IMR-90 (cell line): ENCODE measurements at regions not wholly inside any gene's neighbourhood (a gene's known extent, or its start where the extent isn't known, plus 50 kb on each side); places are given as distances from the start of the nearest gene placed in this dataset.

Experiments used
- ATAC-seq: fragments of 200-7000 bp; cut with Tn5 transposase; 2 replicates; pipeline ENCODE4 v1.9.1; 2020; ENCODE audit warnings: low read depth, mild to moderate bottlenecking, moderate library complexity
- BruUV-seq: library from RNA; stranded (reverse); fragments of 400-500 nt; replicated peaks from 2 replicates; lab custom pipeline; 2021; lab: Mats Ljungman, UMichigan
- CTCF ChIA-PET: fragments of 300-600 bp; formaldehyde crosslinking; extraction: SDS; loops from one replicate; lab custom pipeline; 2021; ENCODE audit warnings: antibody characterized with exemption; lab: Yijun Ruan, JAX
- POLR2A ChIA-PET: fragments of 300-600 bp; sonication (Branson Sonifier 250); formaldehyde crosslinking; loops from one replicate; lab custom pipeline; 2022; ENCODE audit warnings: antibody characterized with exemption; ENCODE audit not compliant: unreplicated experiment; lab: Charles Lee
- DNase-seq: peaks from one replicate; pipeline ENCODE4 v3.0.0; 2013
- H2AFZ ChIP-seq: replicated peaks from 2 replicates; pipeline ENCODE3; 2013; ENCODE audit warnings: low read length, mild to moderate bottlenecking; ENCODE audit not compliant: poor library complexity
- H2AK5ac ChIP-seq: 2 replicates; pipeline ENCODE4 v1.6.1; 2013; ENCODE audit warnings: low read depth, low read length, inconsistent platforms
- H2AK9ac ChIP-seq: replicated peaks from 2 replicates; pipeline ENCODE3; 2013; ENCODE audit warnings: mild to moderate bottlenecking, low read depth, low read length, moderate library complexity; ENCODE audit not compliant: poor library complexity
- H2BK120ac ChIP-seq: 2 replicates; pipeline ENCODE4 v1.6.1; 2013; ENCODE audit warnings: low read depth, low read length, inconsistent platforms
- H2BK15ac ChIP-seq: 3 replicates; pipeline ENCODE4 v1.6.1; 2013; ENCODE audit warnings: low read depth, low read length, inconsistent platforms
- H2BK20ac ChIP-seq: 2 replicates; pipeline ENCODE4 v1.6.1; 2013; ENCODE audit warnings: low read depth, mild to moderate bottlenecking, inconsistent platforms, low read length, moderate library complexity
- H2BK5ac ChIP-seq: 2 replicates; pipeline ENCODE4 v1.6.1; 2013; ENCODE audit warnings: mild to moderate bottlenecking, low read depth, low read length, inconsistent platforms; ENCODE audit not compliant: poor library complexity, severe bottlenecking
- H3K14ac ChIP-seq: replicated peaks from 2 replicates; pipeline ENCODE4 v1.6.1; 2013; ENCODE audit warnings: low read depth, low read length, inconsistent platforms
- H3K18ac ChIP-seq: 2 replicates; pipeline ENCODE4 v1.6.1; 2013; ENCODE audit warnings: low read depth, low read length, control low read depth
- H3K23ac ChIP-seq: 2 replicates; pipeline ENCODE4 v1.6.1; 2013; ENCODE audit warnings: low read depth, low read length, inconsistent platforms
- H3K27ac ChIP-seq: 2 replicates; pipeline ENCODE4 v1.5.1; 2013; ENCODE audit warnings: mild to moderate bottlenecking, control low read depth, low read length; ENCODE audit not compliant: insufficient read depth
- H3K27me3 ChIP-seq: 2 replicates; pipeline ENCODE4 v1.6.1; 2013; ENCODE audit warnings: low read length; ENCODE audit not compliant: control insufficient read depth, insufficient read depth
- H3K36me3 ChIP-seq: 2 replicates; pipeline ENCODE4 v1.6.1; 2013; ENCODE audit warnings: low read length, mixed read lengths; ENCODE audit not compliant: control insufficient read depth, insufficient read depth
- H3K4ac ChIP-seq: 2 replicates; pipeline ENCODE4 v1.6.1; 2013; ENCODE audit warnings: low read depth, low read length, inconsistent platforms
- H3K4me1 ChIP-seq: 2 replicates; pipeline ENCODE4 v1.6.1; 2013; ENCODE audit warnings: low read length, mixed read lengths; ENCODE audit not compliant: control insufficient read depth, insufficient read depth
- H3K4me2 ChIP-seq: 2 replicates; pipeline ENCODE4 v1.6.1; 2013; ENCODE audit warnings: low read depth, mild to moderate bottlenecking, control low read depth, low read length, moderate library complexity
- H3K4me3 ChIP-seq: 2 replicates; pipeline ENCODE4 v1.5.1; 2013; ENCODE audit warnings: low read depth, mild to moderate bottlenecking, control low read depth, low read length, moderate library complexity; ENCODE audit not compliant: insufficient read depth
- H3K56ac ChIP-seq: 2 replicates; pipeline ENCODE4 v1.6.1; 2013; ENCODE audit warnings: low read length, inconsistent platforms; ENCODE audit not compliant: insufficient read depth; ENCODE audit errors: extremely low read depth
- H3K79me1 ChIP-seq, 2 experiments: 2 replicates each; pipeline ENCODE4 v1.6.1; 2013; ENCODE audit warnings: low read length in 2 of 2, inconsistent platforms in 1 of 2, low read depth in 1 of 2
- H3K9ac ChIP-seq: 2 replicates; pipeline ENCODE4 v1.6.1; 2013; ENCODE audit warnings: low read depth, low read length, control low read depth
- H3K9me1 ChIP-seq: 2 replicates; pipeline ENCODE4 v1.6.1; 2013; ENCODE audit warnings: low read length, inconsistent platforms; ENCODE audit not compliant: insufficient read depth
- H3K9me3 ChIP-seq: 2 replicates; pipeline ENCODE4 v1.6.1; 2013; ENCODE audit warnings: low read length; ENCODE audit not compliant: control insufficient read depth, insufficient read depth
- H4K20me1 ChIP-seq: 2 replicates; pipeline ENCODE4 v1.6.1; 2013; ENCODE audit warnings: low read length, inconsistent platforms; ENCODE audit not compliant: insufficient read depth
- H4K5ac ChIP-seq: 2 replicates; pipeline ENCODE4 v1.6.1; 2013; ENCODE audit warnings: mild to moderate bottlenecking, low read depth, low read length, control low read depth
- H4K8ac ChIP-seq, 2 experiments: 2 replicates each; pipeline ENCODE4 v1.6.1; 2013; ENCODE audit warnings: low read depth in 2 of 2, low read length in 2 of 2, control low read depth in 1 of 2, inconsistent platforms in 1 of 2
- H4K91ac ChIP-seq: 2 replicates; pipeline ENCODE4 v1.6.1; 2013; ENCODE audit warnings: low read depth, low read length, inconsistent platforms; ENCODE audit not compliant: insufficient read depth
- BHLHE40 ChIP-seq: fragments of 150-350 bp; IDR thresholded peaks from 2 replicates; pipeline ENCODE4 v1.6.1; 2016; ENCODE audit warnings: mild to moderate bottlenecking, low read depth, low read length
- CEBPB ChIP-seq: IDR thresholded peaks from 2 replicates; pipeline ENCODE4 v1.6.1; 2012; ENCODE audit warnings: low read depth, low read length, improper control_type of control experiment
- MAFK ChIP-seq: IDR thresholded peaks from 2 replicates; pipeline ENCODE4 v1.6.1; 2012; ENCODE audit warnings: low read depth, low read length, improper control_type of control experiment
- MAZ ChIP-seq: IDR thresholded peaks from 2 replicates; pipeline ENCODE4 v1.6.1; 2012; ENCODE audit warnings: low read depth, mild to moderate bottlenecking, low read length, improper control_type of control experiment, moderate library complexity, borderline replicate concordance
- MXI1 ChIP-seq: IDR thresholded peaks from 2 replicates; pipeline ENCODE4 v1.6.1; 2012; ENCODE audit warnings: low read depth, mild to moderate bottlenecking, low read length, moderate library complexity, borderline replicate concordance
- POLR2A ChIP-seq: IDR thresholded peaks from 2 replicates; pipeline ENCODE4 v1.6.1; 2012; ENCODE audit warnings: mild to moderate bottlenecking, low read depth, low read length
- RAD21 ChIP-seq: IDR thresholded peaks from 2 replicates; pipeline ENCODE4 v1.6.1; 2012; ENCODE audit warnings: low read length, improper control_type of control experiment
- RCOR1 ChIP-seq: IDR thresholded peaks from 2 replicates; pipeline ENCODE4 v1.6.1; 2012; ENCODE audit warnings: mild to moderate bottlenecking, low read length, improper control_type of control experiment; ENCODE audit not compliant: insufficient replicate concordance
- RFX5 ChIP-seq: IDR thresholded peaks from 2 replicates; pipeline ENCODE4 v1.8.0; 2012; ENCODE audit warnings: low read depth, mild to moderate bottlenecking, low read length, moderate library complexity
- SMC3 ChIP-seq: fragments of 150-350 bp; IDR thresholded peaks from 2 replicates; pipeline ENCODE4 v1.6.1; 2016; ENCODE audit warnings: low read depth, mild to moderate bottlenecking, antibody characterized with exemption, low read length, moderate library complexity
- WGBS, 2 experiments: methylation state at CpG; one replicate each; pipeline versions ENCODE4 v1.1.5 to v1.1.7; 2013; ENCODE audit warnings: missing lambda C conversion rate in 2 of 2; ENCODE audit not compliant: insufficient read length in 1 of 2; ENCODE audit errors: extremely low coverage in 2 of 2; 5-methylcytosine and 5-hydroxymethylcytosine counted together
- dilution Hi-C: fragments of 300-500 bp; cut with HindIII; formaldehyde crosslinking; loops from one replicate; pipeline ENCODE4 v1.14.3; 2018; ENCODE audit warnings: low sequenced_read_pairs; ENCODE audit not compliant: unreplicated experiment
- in situ Hi-C: fragments of 300-500 bp; cut with MboI; formaldehyde crosslinking; loops from 3 replicates; pipeline ENCODE4 v1.14.3; 2019; ENCODE audit warnings: low sequenced_read_pairs, inconsistent platforms, mixed read lengths
- intact Hi-C: fragments of 100-400 bp; cut with micrococcal nuclease; formaldehyde crosslinking; loops from 2 replicates; pipeline ENCODE4 v1.10.0; 2022
- TF ChIP-seq, protein P1 (sequence below): fragments of 150-350 bp; IDR thresholded peaks from 2 replicates; pipeline ENCODE4 v1.6.1; 2017; ENCODE audit warnings: mild to moderate bottlenecking, antibody characterized with exemption, low read length, low read depth
- TF ChIP-seq, protein P2 (sequence below): fragments of 150-350 bp; IDR thresholded peaks from 2 replicates; pipeline ENCODE4 v1.6.1; 2016; ENCODE audit warnings: low read depth, mild to moderate bottlenecking, low read length, moderate library complexity, borderline replicate concordance

DNA sequence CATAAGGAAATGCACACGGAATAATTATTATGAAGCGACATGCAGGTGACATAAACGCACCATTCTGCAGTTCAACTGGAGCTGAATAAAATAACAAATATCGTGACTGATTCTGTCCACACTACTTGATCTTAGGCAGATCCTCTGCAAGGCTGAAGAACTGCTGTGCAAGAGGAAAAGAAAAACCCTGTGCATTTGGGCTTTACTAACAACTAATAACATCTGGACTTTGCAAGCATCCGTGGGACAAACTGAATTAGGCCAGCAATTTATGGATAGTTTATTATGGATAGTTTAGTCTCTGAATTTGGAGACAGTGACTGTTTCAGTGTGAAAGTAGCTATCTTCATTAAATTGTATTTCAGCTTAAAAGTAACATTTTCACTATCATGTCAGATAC lies 309.4 kb downstream of the SFMBT2 start:
- Histone ChIP-seq H4K8ac (no peak overlapping the region), H3K23ac (no peak overlapping the region), H3K4me2 (no peak overlapping the region), H2AFZ (no peak overlapping the region), H2BK20ac (no peak overlapping the region), H2AK9ac (no peak overlapping the region), H3K79me1 (no peaks in the 10 kb centered on the region), H3K4me1 (no peaks in the 10 kb centered on the region; the same call in 1 of the 2 replicates), H4K5ac (no peak overlapping the region), H3K14ac (no peak overlapping the region), H2AK5ac (no peak overlapping the region), H3K27ac (no peak overlapping the region), H3K4me3 (no peak overlapping the region), H2BK5ac (no peak overlapping the region), H3K36me3 (no peaks in the 10 kb centered on the region), H3K4ac (no peak overlapping the region), H3K18ac (no peak overlapping the region), H2BK15ac (no peak overlapping the region), H3K9me3 (no peaks in the 10 kb centered on the region), H2BK120ac (no peak overlapping the region), H3K56ac (no peak overlapping the region), H4K20me1 (no peaks in the 10 kb centered on the region), H3K27me3 (no peaks in the 10 kb centered on the region), H4K91ac (no peak overlapping the region), H3K9ac (no peak overlapping the region), H3K9me1 (no peaks in the 10 kb centered on the region)
- no CpG with 5 or more reads among the region's 5 CpGs for WGBS, 2 experiments
- DNase-seq (no peak), ATAC-seq (no peak)
- ChIA-PET POLR2A (no interaction called here), CTCF (no interaction called here)
- dilution Hi-C loops (no loop called here), intact Hi-C loops (no loop called here), in situ Hi-C loops (no loop called here)
- no TSS peak for BruUV-seq
- no peak for TF ChIP-seq CEBPB
- TF ChIP-seq BHLHE40, result no peak
- TF ChIP-seq MXI1, result no peak
- TF ChIP-seq, protein P1, sequence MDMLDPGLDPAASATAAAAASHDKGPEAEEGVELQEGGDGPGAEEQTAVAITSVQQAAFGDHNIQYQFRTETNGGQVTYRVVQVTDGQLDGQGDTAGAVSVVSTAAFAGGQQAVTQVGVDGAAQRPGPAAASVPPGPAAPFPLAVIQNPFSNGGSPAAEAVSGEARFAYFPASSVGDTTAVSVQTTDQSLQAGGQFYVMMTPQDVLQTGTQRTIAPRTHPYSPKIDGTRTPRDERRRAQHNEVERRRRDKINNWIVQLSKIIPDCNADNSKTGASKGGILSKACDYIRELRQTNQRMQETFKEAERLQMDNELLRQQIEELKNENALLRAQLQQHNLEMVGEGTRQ, result no peak
- no peak for TF ChIP-seq RAD21
- TF ChIP-seq RCOR1, result no peak
- TF ChIP-seq MAFK, result no peak
- no peak for TF ChIP-seq RFX5
- no peak for TF ChIP-seq MAZ
- TF ChIP-seq POLR2A, result no peak
- TF ChIP-seq SMC3, result no peak
- TF ChIP-seq, protein P2, sequence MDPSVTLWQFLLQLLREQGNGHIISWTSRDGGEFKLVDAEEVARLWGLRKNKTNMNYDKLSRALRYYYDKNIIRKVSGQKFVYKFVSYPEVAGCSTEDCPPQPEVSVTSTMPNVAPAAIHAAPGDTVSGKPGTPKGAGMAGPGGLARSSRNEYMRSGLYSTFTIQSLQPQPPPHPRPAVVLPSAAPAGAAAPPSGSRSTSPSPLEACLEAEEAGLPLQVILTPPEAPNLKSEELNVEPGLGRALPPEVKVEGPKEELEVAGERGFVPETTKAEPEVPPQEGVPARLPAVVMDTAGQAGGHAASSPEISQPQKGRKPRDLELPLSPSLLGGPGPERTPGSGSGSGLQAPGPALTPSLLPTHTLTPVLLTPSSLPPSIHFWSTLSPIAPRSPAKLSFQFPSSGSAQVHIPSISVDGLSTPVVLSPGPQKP, result no peak
